ENCODE measurements at regions not wholly inside any gene's neighbourhood (a gene's known extent, or its start where the extent isn't known, plus 50 kb on each side); places are given as distances from the start of the nearest gene placed in this dataset.
A peak's percentile ranks its signal among the peaks of the same experiment; 100 is the strongest.

GRCh38 chrY:16001896-16002295, 1477.6 kb downstream of the NLGN4Y start:
- H3K27ac ChIP-seq: no peak overlapping the region
- intact Hi-C loops (cut with DNase I): no loop called here
- no peaks in the 10 kb centered on the region for H3K27me3 ChIP-seq
- no peaks in the 10 kb centered on the region for H3K4me1 ChIP-seq
- H3K36me3 ChIP-seq: no peaks in the 10 kb centered on the region
- TF ChIP-seq POLR2A (IDR thresholded peaks at IDR 0.05) (no peak), CTCF (IDR thresholded peaks at IDR 0.05) (no peak)
- H3K4me3 ChIP-seq: no peak overlapping the region
- no peaks in the 10 kb centered on the region for H3K9me3 ChIP-seq
- ATAC-seq (no peak), DNase-seq (no peak)

GRCh38 chrY:16051908-16052643, 1527.7 kb downstream of the NLGN4Y start:
- WGBS (ENCODE audit: insufficient coverage, low coverage, low lambda C conversion rate, missing lambda C conversion rate): no CpG with 5 or more reads among the region's 1 CpG
- no peak overlapping the region for H3K27ac ChIP-seq
- H3K4me3 ChIP-seq: no peak overlapping the region
- ATAC-seq (peak in 1 of 4 donors; percentile 98), DNase-seq (peak in 1 of 3 donors; percentile 50)
- no peaks in the 10 kb centered on the region for H3K4me1 ChIP-seq
- TF ChIP-seq CTCF (IDR thresholded peaks at IDR 0.05) (no peak), POLR2A (IDR thresholded peaks at IDR 0.05) (no peak)
- no peaks in the 10 kb centered on the region for H3K36me3 ChIP-seq
- no peaks in the 10 kb centered on the region for H3K9me3 ChIP-seq
- intact Hi-C loops (cut with DNase I): no loop called here
- no peaks in the 10 kb centered on the region for H3K27me3 ChIP-seq

- H3K36me3 ChIP-seq: no peaks in the 10 kb centered on the region
- ATAC-seq (no peak), DNase-seq (no peak)
- no CpG with 5 or more reads among the region's 1 CpG for WGBS (ENCODE audit: insufficient coverage, low coverage, low lambda C conversion rate, missing lambda C conversion rate)
- H3K27ac ChIP-seq: no peak overlapping the region
- intact Hi-C loops (cut with DNase I): no loop called here
- no peaks in the 10 kb centered on the region for H3K27me3 ChIP-seq
- H3K4me1 ChIP-seq: no peaks in the 10 kb centered on the region
- no peaks in the 10 kb centered on the region for H3K9me3 ChIP-seq
- TF ChIP-seq CTCF (IDR thresholded peaks at IDR 0.05): no peak
- no peak for TF ChIP-seq POLR2A (IDR thresholded peaks at IDR 0.05)
- no peak overlapping the region for H3K4me3 ChIP-seq
Measured at GRCh38 chrY:16060141-16060540, 1535.8 kb downstream of the NLGN4Y start.

- intact Hi-C loops (cut with DNase I): no loop called here
- H3K4me3 ChIP-seq: no peak overlapping the region
- H3K9me3 ChIP-seq: no peaks in the 10 kb centered on the region
- DNase-seq: no peak
- ATAC-seq: no peak
- H3K27me3 ChIP-seq: no peaks in the 10 kb centered on the region
- H3K36me3 ChIP-seq: no peaks in the 10 kb centered on the region
- TF ChIP-seq CTCF (IDR thresholded peaks at IDR 0.05) (no peak), POLR2A (IDR thresholded peaks at IDR 0.05) (no peak)
- H3K27ac ChIP-seq: no peak overlapping the region
- H3K4me1 ChIP-seq: no peaks in the 10 kb centered on the region
Measured at GRCh38 chrY:16060686-16061085, 1536.4 kb downstream of the NLGN4Y start.

GRCh38 chrY:16071957-16072356, 1547.6 kb downstream of the NLGN4Y start:
- intact Hi-C loops (cut with DNase I): no loop called here
- Histone ChIP-seq H3K27me3 (no peaks in the 10 kb centered on the region), H3K27ac (no peak overlapping the region), H3K9me3 (no peaks in the 10 kb centered on the region), H3K36me3 (no peaks in the 10 kb centered on the region), H3K4me3 (no peak overlapping the region), H3K4me1 (no peaks in the 10 kb centered on the region)
- ATAC-seq (peak in 1 of 4 donors; percentile 40), DNase-seq (peak in 1 of 3 donors; percentile 38)
- TF ChIP-seq POLR2A (IDR thresholded peaks at IDR 0.05) (no peak), CTCF (IDR thresholded peaks at IDR 0.05) (no peak)
- no CpG with 5 or more reads among the region's 3 CpGs for WGBS (ENCODE audit: insufficient coverage, low coverage, low lambda C conversion rate, missing lambda C conversion rate)

Data from right lobe of liver (tissue), 6 donors.